ENCODE measurements at regions not wholly inside any gene's neighbourhood (a gene's known extent, or its start where the extent isn't known, plus 50 kb on each side); places are given as distances from the start of the nearest gene placed in this dataset.

DNA sequence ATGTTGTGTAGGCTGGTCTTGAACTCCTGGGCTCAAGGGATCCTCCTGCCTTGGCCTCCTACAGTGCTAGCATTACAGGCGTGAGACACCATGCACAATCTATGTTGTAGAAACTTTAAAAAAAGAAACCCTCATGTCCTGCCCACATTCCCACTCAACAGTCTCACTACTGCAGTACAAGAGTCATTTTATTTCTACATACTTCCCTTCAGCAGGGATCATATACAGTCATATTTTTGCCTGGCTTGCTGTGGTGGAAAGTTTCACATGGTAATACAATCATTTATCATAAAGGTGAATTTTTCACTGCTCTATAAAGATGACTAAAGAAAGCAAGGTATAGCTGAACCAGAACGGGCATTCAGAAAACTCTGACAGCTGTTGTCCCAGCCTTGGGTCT is 53.8 kb upstream of the PIK3CB start:
- TF ChIP-seq, protein P1, sequence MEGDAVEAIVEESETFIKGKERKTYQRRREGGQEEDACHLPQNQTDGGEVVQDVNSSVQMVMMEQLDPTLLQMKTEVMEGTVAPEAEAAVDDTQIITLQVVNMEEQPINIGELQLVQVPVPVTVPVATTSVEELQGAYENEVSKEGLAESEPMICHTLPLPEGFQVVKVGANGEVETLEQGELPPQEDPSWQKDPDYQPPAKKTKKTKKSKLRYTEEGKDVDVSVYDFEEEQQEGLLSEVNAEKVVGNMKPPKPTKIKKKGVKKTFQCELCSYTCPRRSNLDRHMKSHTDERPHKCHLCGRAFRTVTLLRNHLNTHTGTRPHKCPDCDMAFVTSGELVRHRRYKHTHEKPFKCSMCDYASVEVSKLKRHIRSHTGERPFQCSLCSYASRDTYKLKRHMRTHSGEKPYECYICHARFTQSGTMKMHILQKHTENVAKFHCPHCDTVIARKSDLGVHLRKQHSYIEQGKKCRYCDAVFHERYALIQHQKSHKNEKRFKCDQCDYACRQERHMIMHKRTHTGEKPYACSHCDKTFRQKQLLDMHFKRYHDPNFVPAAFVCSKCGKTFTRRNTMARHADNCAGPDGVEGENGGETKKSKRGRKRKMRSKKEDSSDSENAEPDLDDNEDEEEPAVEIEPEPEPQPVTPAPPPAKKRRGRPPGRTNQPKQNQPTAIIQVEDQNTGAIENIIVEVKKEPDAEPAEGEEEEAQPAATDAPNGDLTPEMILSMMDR (conservative IDR thresholded peaks at IDR 0.05; ENCODE audit: low read length), result no peak
- TF ChIP-seq EZH2phosphoT487 (IDR thresholded peaks at IDR 0.05; ENCODE audit: borderline replicate concordance, low read depth, low read length), result no peak
